ENCODE measurements at regions not wholly inside any gene's neighbourhood (a gene's known extent, or its start where the extent isn't known, plus 50 kb on each side); places are given as distances from the start of the nearest gene placed in this dataset.

DNA sequence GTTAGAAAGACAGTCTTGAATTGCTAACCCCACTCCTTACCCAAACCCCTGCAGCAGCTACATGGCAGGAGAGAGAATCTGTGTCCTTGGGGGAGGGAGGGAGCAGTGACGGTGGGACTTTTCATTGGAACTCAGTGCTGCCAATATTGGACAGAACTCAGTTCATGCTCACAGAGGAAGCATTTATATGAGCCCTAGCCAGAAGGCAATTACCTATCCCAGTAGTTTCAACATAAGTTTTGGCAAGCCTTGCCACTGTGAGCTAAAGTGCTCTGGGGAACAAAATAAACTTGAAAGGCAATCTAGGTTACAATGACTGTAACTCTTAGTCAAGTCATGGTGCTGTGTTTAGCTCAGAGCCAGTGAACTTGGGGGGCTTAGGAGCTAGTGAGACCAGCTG is 1013.4 kb upstream of the COX7C start:
- Histone ChIP-seq H3K9me3 (ENCODE audit: low read length) (no peaks in the 10 kb centered on the region), H3K27ac (ENCODE audit: extremely low read length, insufficient read depth, low read length) (no peak overlapping the region), H3K4me2 (ENCODE audit: low read depth, low read length) (no peak overlapping the region), H3K4me3 (replicated peaks in 1 of 3; ENCODE audit: insufficient read depth in 1 of 3, low read depth in 2 of 3, low read length in 3 of 3) (no peak overlapping the region), H2AFZ (ENCODE audit: low read length) (no peak overlapping the region), H3K36me3 (replicated peaks in 1 of 2; ENCODE audit: control insufficient read depth in 1 of 2, insufficient read depth in 2 of 2, low read length in 2 of 2) (no peaks in the 10 kb centered on the region), H3K27me3 (ENCODE audit: control insufficient read depth in 1 of 2, insufficient read depth in 2 of 2, low read length in 2 of 2) (no peaks in the 10 kb centered on the region), H4K20me1 (ENCODE audit: insufficient read depth, low read length) (no peaks in the 10 kb centered on the region), H3K9ac (ENCODE audit: insufficient read depth, low read depth, low read length) (no peak overlapping the region), H3K79me2 (ENCODE audit: insufficient read depth, low read length) (no peaks in the 10 kb centered on the region), H3K4me1 (ENCODE audit: insufficient read depth, low read length) (no peaks in the 10 kb centered on the region)
- CTCF ChIA-PET (ENCODE audit: low intra/inter-chr PET ratio, low total read pairs) = no interaction called here
- ATAC-seq = no peak
- TF ChIP-seq POLR2G (IDR thresholded peaks at IDR 0.05; ENCODE audit: low read depth, low read length) = no peak
- TF ChIP-seq ZNF326 (CRISPR knock-in tag; IDR thresholded peaks at IDR 0.05; ENCODE audit: borderline replicate concordance) = no peak
- TF ChIP-seq HOXA7 (CRISPR knock-in tag; IDR thresholded peaks at IDR 0.05) = no peak
- no peak for TF ChIP-seq ZNF337 (CRISPR knock-in tag; IDR thresholded peaks at IDR 0.05; ENCODE audit: borderline replicate concordance, low read depth)
- TF ChIP-seq TRIM24 (CRISPR knock-in tag; IDR thresholded peaks at IDR 0.05) = no peak
- TF ChIP-seq CC2D1A (CRISPR knock-in tag; IDR thresholded peaks at IDR 0.05) = no peak
- TF ChIP-seq MAZ (IDR thresholded peaks at IDR 0.05; ENCODE audit: borderline replicate concordance, low read depth, low read length) = no peak
- no peak for TF ChIP-seq MAZ (CRISPR knock-in tag; IDR thresholded peaks at IDR 0.05; ENCODE audit: low read depth)
- no peak for TF ChIP-seq ZNF430 (CRISPR knock-in tag; IDR thresholded peaks at IDR 0.05)
- TF ChIP-seq SMAD9 (CRISPR knock-in tag; IDR thresholded peaks at IDR 0.05) = no peak
- no peak for TF ChIP-seq PAWR (CRISPR knock-in tag; IDR thresholded peaks at IDR 0.05; ENCODE audit: borderline replicate concordance)
- no peak for TF ChIP-seq ZNF12 (CRISPR knock-in tag; IDR thresholded peaks at IDR 0.05)
- no peak for TF ChIP-seq CBFB (CRISPR knock-in tag; IDR thresholded peaks at IDR 0.05)
- TF ChIP-seq FIP1L1 (IDR thresholded peaks at IDR 0.05; ENCODE audit: borderline replicate concordance, insufficient read depth, low read depth, low read length) = no peak
- in situ Hi-C loops (cut with HindIII; ENCODE audit: extremely low pct_ligation_motif_present, low pct_unique_long_range_greater_than_20kb) (no loop called here), intact Hi-C loops (cut with micrococcal nuclease; ENCODE audit: unreplicated experiment) (no loop called here)
- 40% methylated on average over 1 of the region's 1 CpG for WGBS (ENCODE audit: low lambda C conversion rate)
- no peak for DNase-seq (ENCODE audit: low spot score)
- POLR2A ChIA-PET = no interaction called here
- no peak for FAIRE-seq
- BruUV-seq (replicated peaks) = no TSS peak

All from HepG2 (cell line).